Hematopoietic multipotent progenitor cell treated with erythropoietin and hydrocortisone succinate and interleukin-3 and kit ligand, for 8 days (in vitro differentiated cells): ENCODE measurements at regions not wholly inside any gene's neighbourhood (a gene's known extent, or its start where the extent isn't known, plus 50 kb on each side); places are given as distances from the start of the nearest gene placed in this dataset.
"Not testable (repeated sequence)": the region's sequence is repeated elsewhere in the genome, so short reads cannot be mapped to it uniquely, and the experiment has no call there.

Experiments used
- DNase-seq: peaks from one replicate; pipeline ENCODE4 v3.0.0-alpha.2; 2015

DNA sequence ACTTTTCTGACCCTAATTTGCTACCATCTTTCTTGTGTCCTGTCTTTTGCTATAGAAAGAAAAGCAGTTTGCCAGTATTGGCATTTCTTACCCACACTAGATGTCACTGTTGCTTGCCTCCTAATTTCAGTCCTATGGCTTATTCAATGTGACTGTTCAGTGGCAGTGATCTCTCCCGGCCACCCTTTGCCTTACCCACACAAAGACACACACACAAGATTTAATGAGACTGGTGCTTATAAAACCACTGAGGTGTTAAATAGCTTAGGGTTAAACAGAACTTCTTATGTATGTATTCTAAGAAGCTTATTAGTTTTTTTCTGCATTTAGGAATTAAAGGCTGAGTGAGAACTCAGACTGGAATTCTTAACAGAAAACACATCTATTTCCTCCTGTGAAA, 233.6 kb upstream of the ASCC3 start:
- DNase-seq, result peak; percentile 16

DNA sequence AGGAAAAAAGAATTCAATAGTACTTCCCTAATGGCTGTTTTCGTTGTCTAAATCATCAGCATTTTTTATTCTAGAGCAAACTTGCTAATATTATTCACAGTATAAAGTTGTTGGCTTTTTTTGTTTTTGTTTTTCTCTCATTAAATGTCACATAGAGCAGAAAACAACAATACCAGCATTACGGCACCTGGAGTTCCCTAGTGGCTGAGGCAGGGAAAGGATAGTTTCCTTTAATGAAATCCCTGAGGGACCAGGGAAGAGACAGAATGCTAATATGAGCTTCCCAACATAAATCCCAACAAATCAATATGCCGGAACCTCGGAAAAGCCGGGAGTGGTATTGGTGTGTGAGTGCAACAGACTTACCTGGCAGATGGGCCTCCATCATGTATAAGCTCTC, 235.2 kb upstream of the ASCC3 start:
- no peak for DNase-seq

GRCh38 chr6:101117393-101118135, 236.4 kb upstream of the ASCC3 start:
- no peak for DNase-seq

GRCh38 chr6:101118136-101118396, 236.9 kb upstream of the ASCC3 start:
- no peak for DNase-seq

GRCh38 chr6:101120747-101121146, 239.6 kb upstream of the ASCC3 start:
- no peak for DNase-seq

- no peak for DNase-seq
Observed at GRCh38 chr6:101125380-101125971, 244.3 kb upstream of the ASCC3 start.

GRCh38 chr6:101126501-101126900, 245.4 kb upstream of the ASCC3 start:
- no peak for DNase-seq

DNA sequence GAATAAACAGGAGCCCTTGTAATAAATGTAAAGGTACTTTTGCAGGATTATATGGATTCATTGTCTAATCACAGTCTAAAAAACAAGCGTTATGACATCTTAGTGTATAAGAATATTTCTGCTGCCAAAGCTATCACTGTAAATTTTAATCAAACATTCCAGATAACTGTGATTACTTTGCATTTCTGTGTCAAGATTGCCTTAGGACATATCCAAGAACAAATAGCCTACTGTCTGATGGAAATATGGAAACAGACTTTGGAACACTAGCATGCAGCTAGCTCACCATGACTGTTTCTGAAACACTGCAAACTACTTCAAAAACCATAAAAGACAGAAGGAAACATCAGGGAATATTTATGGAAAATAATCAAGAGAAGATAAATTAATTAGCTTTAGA, 248.7 kb upstream of the ASCC3 start:
- no peak for DNase-seq

DNA sequence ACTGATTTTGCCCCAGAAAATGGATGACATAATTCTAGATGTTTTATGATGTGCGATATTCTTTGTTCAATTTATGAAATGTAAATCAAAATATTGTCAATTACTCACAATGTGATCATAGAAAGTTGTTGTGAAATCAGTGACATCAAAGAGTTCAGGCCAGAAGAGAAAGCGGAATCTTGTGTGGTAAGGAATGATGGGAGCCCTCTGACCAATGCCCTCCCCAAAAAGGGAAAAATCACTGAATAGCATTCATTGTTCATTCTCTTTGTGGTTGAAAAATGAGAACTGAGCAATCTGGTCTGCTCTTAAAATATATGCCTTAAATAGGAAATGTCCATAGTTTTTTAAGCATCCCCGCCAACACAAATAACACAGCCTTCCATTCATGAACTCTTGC, 247.1 kb upstream of the GRIK2 start:
- DNase-seq, result no peak

GRCh38 chr6:101150226-101150625, 243.3 kb upstream of the GRIK2 start:
- DNase-seq, result no peak

DNA sequence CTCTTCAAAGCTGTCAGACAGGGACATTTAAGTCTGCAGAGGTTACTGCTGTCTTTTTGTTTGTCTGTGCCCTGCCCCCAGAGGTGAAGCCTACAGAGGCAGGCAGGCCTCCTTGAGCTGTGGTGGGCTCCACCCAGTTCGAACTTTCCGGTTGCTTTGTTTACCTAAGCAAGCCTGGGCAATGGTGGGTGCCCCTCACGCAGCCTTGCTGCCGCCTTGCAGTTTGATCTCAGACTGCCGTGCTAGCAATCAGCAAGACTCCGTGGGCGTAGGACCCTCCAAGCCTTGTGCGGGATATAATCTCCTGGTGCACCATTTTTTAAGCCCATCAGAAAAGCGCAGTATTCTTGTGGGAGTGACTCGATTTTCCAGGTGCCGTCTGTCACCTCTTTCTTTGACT, 235.9 kb upstream of the GRIK2 start:
- not testable (repeated sequence) for DNase-seq

DNA sequence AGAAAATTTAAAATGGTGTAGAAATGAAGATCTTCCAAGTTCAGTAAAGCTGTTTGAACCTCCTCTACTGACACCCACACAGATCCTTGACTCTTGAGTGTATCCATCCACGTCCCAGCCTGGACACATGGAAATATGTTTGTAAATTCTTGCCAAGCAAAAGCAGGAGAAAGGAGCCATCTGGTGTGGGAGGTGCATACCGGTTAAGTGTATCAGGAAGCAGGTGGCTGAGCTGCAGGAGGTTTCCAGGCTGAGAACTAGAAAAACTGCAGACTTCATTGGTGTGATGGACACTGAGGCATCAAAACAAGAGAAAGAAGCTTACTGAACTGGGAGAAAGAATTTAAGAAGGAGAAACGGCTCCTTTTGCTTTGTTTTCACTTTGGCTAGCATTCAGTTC, 229.9 kb upstream of the GRIK2 start:
- no peak for DNase-seq

GRCh38 chr6:101167638-101168037, 225.9 kb upstream of the GRIK2 start:
- DNase-seq, result no peak

GRCh38 chr6:101171049-101171448, 222.5 kb upstream of the GRIK2 start:
- not testable (repeated sequence) for DNase-seq

- DNase-seq, result no peak
Observed at GRCh38 chr6:101178748-101179147, 214.8 kb upstream of the GRIK2 start.

DNA sequence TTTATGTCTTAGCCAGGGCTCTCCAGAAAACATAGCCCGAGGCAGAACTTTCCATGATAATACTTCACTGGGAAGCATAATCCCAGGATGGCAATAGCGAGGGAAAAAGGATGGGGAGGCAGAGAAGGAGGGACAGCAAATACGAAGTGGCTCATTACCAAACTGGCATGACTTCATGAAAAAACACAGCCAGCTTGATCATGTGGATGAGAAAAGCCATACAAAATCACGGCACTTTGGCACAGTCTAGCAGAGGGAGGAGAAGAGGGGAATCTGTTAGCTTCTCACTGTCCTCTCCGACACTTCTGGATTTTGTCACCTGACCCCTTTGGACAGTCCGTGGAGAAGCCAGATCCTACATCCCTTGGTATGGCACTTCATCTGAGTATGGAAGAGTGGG, 212.5 kb upstream of the GRIK2 start:
- no peak for DNase-seq

- not testable (repeated sequence) for DNase-seq
Observed at GRCh38 chr6:101188285-101188798, 205.2 kb upstream of the GRIK2 start.

- no peak for DNase-seq
Observed at GRCh38 chr6:101195588-101195987, 197.9 kb upstream of the GRIK2 start.

- DNase-seq, result no peak
Observed at GRCh38 chr6:101199441-101199840, 194.1 kb upstream of the GRIK2 start.

DNA sequence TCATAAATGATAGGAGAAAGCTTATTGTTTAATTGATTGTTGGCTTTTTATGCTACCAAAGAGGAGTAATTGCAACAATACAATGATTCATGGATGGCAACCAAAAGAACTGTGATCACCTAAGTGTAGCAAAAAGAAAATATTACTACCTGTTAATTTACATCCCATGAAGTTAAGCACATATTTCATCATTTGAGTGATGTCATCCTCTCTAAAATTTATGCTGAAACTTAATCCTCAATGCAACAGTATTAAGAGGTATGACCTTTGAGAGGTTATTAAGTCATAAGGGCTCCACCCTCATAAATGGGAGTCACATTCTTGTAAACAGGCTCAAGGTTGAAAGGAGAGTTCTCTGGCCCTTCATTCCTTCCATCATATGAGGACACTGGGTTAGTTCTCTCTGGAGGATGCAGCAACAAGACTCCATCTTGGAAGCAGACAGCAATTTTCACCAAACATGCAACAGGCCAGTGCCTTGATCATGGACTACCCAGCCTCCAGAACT, 190.6 kb upstream of the GRIK2 start:
- no peak for DNase-seq

- DNase-seq, result no peak
Observed at GRCh38 chr6:101203664-101204063, 189.8 kb upstream of the GRIK2 start.

GRCh38 chr6:101208152-101208551, 185.4 kb upstream of the GRIK2 start:
- no peak for DNase-seq

DNA sequence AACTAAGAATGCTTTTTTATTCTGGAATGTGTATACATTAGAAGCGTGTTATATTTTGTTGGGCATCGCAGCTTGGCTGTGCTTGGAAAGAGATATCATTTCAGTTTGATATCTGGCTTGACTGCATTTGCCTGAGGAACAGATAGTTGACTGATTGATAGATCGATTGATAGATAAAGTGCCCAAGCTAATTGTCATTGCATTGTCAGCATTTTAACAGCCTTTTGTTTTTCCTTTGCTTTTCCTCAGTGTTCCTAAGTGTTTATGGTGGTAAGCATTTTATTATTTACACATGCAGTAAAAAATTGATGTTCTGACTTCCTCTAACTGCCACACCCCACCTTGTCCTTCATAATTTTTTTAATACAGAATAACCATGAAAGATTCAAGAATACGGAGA, 180.9 kb upstream of the GRIK2 start:
- no peak for DNase-seq

- DNase-seq, result no peak
Observed at GRCh38 chr6:101222007-101222406, 171.5 kb upstream of the GRIK2 start.

DNA sequence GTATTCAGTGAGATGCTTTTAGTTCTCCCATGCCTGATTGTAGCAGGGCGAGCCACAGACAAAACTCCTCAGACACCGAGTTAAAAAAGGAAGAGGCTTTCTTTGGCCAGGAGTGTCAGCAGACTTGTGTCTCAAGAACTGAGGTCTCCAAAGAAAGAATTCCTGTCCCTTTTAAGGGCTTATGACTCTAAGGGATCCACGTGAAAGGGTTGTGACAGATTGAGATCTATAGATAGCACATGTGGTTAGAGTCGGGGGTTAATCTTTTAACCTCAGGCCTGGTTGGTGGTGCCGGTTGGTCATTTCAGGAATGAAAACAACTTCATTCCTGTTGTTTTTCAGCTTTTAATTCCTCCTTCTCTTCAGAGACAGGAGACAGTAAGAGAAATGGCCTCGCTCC, 168.8 kb upstream of the GRIK2 start:
- DNase-seq, result no peak
